Erythroblast (primary cell): ENCODE measurements at regions not wholly inside any gene's neighbourhood (a gene's known extent, or its start where the extent isn't known, plus 50 kb on each side); places are given as distances from the start of the nearest gene placed in this dataset.
A peak's percentile ranks its signal among the peaks of the same experiment; 100 is the strongest.

Experiments used
- DNase-seq, 2 experiments: peaks; one replicate each; lab custom pipeline; 2025; lab: John Stamatoyannopoulos, UW
- GATA1 ChIP-seq: IDR thresholded peaks from 2 replicates; pipeline ENCODE4 v1.6.1; 2011; ENCODE audit warnings: low read depth, mild to moderate bottlenecking, control low read depth, low read length, moderate library complexity
- POLR2A ChIP-seq: IDR thresholded peaks from 2 replicates; pipeline ENCODE4 v1.6.1; 2011; ENCODE audit warnings: mild to moderate bottlenecking, low read length

DNA sequence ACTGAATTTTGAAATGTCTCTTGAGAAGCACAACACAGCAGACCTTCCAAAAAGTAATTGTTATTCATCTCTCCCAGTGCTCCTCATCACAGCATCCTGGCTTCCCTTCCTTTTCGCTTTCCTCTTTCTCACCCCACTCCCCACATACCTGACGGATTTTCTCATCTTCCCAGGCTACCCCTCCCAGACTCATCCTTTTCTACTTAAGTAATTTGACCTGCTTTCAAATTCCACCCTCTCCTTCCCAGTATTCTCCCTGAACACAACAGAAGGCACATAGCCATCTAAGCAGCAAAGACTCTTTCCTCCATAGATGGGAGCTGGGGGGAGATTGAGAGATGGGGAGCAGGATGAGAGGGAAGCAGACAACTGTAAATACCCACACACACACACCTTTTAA, 187.1 kb upstream of the STT3B start:
- TF ChIP-seq POLR2A (no peak), GATA1 (no peak)
- DNase-seq: no peak

DNA sequence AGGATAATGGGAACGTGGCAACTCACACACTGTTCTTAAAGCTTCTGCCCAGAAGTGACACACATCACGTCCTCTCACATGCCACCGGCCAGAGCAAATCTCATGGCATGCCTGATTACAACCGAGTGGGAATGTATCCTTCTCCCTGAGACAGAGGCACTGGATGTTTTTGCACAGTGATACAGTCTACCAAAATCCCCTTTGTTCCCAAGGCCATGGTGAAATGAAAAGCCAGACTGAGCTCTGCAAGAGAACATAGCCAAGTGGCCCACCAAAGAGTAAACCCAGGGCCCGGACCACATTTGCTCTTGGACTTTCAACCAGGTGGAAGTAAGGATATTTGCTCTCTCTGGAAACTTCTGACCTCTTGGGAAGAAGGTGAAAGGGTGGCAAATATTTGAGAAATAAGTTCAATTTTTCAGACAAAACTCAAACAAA, 186.2 kb upstream of the STT3B start:
- no peak for TF ChIP-seq POLR2A
- no peak for TF ChIP-seq GATA1
- DNase-seq: no peak

DNA sequence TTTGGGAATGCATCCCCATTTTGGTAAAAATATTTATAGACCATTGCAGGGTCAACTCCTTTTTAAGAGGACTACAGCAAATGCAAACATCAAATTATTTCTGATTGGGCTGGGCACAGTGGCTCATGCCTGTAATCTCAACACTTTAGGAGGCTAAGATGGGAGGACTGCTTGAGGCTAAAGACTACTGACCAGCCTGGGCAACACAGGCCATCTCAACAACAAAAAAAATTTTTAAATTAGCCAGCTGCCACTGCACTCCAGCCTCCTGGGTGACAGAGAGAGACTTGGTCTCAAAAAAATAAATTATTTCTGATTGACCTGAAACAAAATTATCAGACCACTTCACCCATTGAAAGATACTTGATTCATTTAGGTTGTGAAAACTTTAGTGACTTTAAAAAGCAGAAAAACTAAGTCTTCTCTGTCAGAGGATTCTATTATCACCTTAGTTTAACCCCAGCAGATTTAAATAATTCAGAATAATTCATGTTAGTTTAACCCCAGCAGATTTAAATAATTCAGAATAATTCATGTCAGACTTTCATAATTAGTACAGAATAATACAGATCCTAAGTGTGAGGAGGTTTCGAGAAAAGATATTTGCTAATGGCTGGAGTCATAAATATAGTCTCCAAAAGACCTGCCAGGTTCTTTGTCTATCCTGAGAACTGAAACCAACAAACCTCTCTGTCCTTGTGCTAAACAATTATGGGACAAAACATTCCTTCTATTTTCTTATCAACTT, 183.6 kb upstream of the STT3B start:
- no peak for DNase-seq
- TF ChIP-seq POLR2A (no peak), GATA1 (no peak)

DNA sequence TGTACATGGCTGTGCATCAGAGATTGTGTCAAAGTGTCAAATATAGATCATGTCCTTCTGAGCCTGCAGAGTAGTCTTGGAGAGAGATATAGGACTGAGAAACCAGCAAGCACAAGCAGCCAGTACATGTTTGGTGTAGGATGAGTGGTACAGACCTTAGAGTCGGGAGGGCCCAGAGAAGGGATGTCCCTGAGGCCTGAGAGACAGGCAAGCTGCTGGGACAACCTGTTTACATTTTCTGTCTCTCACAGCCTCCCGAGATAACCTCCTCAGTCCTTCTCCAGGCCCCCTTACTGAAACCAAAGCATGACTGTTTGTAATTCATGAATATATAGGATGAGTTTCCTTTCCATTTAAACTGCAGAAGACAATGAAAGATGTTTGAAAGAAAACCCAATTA, 182.4 kb upstream of the STT3B start:
- TF ChIP-seq POLR2A (no peak), GATA1 (no peak)
- no peak for DNase-seq

DNA sequence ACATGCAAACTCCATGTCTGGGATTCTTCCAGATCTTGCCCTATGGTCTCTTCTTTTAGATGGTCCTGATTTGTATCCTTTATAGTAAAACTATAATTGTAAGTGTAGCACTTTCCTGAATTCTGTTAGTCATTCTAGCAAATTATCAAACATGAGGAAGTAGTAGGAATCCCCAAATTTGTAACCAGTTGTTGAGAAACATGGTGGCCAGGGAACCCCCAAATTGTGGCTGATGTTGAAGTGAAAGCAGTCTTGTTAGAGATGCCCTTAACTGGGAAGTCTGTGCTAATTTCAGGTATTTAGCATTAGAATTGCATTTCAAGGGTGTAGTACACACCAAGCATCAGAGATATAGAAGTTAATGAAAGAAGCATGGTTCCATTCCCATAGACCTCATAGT, 180.4 kb upstream of the STT3B start:
- DNase-seq: no peak
- TF ChIP-seq POLR2A (no peak), GATA1 (no peak)

DNA sequence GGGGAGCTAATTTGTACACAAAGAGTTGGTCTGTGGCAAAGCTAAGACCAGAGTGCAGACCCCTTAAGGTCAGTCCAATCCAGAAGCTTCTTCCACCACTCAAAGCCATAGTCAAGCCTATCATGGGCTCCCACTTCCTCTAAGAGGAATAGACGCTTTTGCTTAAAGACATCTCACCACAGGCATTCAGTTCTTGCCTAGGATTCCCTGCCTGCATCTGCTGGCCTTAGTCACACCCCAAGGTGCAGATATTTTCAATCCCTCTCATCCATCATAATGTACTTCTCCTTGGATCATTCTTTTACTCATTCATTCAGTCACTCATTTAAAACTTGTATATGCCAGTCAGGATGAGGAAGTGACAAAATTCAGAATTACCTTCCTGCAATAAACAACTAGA, 179.6 kb upstream of the STT3B start:
- no peak for TF ChIP-seq POLR2A
- TF ChIP-seq GATA1: no peak
- DNase-seq: no peak

DNA sequence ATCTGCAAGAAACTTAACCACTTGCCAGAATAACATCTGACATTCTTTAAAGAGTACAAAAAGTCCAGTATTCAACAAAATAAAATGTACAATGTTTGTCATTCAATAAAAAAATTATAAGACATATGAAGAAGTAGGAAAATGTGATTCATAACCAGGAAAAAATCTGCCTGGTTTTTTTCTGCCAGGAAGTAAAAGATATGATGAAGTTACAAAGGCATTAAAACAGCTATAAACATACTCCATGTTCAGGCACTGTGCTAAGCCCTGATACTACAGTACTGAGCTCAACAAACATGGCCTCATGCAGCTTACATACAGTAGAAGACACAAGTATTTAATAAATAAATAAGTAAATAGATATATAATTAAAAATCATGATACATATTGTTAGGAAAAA, 178.4 kb upstream of the STT3B start:
- no peak for DNase-seq
- TF ChIP-seq POLR2A (no peak), GATA1 (no peak)

DNA sequence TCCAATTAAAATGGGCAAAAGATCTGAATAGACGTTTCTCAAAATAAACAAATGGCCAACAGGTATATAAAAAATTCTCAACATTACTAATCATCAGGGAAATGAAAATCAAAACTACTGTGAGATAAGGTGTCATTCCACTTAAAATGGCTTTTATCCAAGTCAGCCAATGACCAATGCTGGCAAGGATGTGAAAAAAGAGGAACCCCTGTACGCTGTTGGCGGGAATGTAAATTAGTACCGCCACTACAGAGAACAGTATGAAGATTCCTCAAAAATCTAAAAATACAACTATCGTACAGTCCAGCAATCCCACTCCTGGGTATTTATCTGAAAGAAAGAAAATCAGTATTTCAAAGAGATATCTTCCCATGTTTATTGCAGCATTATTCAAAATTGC, 176.9 kb upstream of the STT3B start:
- DNase-seq: no peak
- TF ChIP-seq POLR2A (no peak), GATA1 (no peak)

DNA sequence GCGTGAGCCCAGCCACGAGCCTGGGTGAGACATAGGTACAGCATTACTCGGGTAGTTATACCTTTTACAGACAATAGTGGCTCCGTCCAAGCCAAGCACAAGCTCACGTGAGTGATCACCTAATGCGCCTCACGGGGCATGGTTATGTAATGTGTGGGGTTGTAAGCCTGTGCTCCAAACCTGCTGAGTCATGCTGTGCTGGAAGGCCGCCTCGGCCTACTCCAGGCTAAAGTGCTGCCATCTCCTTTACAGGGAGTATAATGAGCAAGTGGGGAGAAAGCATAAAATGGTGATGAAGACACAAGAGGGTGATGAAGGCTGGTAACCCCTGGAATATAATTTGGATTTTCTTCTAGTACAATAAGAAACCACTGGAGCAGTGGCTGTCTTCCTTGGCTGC, 175.8 kb upstream of the STT3B start:
- TF ChIP-seq POLR2A (no peak), GATA1 (no peak)
- peak; percentile 67 to 69 for DNase-seq

DNA sequence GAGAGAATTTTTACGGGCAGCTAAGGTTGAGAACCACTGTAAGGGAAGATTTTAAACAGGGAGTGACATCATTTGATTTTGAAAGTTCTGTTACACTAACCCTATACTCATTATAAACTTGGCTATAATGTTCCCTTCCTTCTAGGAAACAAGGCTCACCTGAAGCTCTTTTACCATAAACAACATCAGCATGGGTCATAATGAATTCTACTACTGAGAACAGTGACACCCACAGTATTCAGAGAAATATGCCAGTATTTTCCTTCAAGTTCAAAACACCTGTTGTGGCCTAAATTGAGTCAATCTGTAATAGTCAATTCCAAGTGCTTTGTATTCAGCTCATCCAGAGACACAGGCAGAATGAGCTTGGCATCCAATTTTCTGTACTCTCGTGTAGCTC, 175.3 kb upstream of the STT3B start:
- TF ChIP-seq GATA1: no peak
- no peak for TF ChIP-seq POLR2A
- no peak for DNase-seq

DNA sequence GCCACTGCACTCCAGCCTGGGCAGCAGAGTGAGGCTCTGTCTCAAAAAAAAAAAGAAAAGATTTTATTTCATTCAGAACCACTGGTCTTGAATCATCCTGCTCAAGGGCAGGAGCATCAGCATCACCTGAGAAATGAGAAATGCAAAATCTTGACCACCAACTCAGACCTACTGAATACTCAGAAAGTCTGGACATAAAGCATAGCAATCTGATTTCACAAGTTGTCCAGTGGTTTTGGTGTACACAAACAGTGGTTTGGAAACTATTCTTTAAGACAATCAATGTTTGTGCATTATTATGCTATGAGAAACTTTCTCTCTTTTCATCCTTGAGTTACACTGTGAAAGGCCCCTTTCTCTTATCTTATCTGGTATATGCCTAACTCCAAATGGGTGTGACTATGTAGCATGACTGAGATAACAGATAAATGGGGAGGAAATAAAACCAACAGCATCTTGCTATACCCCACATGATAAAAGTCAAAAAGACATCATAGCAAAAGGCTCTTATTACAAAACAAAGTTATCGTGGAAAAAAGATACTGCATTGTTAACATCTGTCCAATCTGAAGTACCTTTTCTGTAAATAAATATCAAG, 174.2 kb upstream of the STT3B start:
- no peak for TF ChIP-seq POLR2A
- TF ChIP-seq GATA1: no peak
- peak; percentile 14 to 53 for DNase-seq

DNA sequence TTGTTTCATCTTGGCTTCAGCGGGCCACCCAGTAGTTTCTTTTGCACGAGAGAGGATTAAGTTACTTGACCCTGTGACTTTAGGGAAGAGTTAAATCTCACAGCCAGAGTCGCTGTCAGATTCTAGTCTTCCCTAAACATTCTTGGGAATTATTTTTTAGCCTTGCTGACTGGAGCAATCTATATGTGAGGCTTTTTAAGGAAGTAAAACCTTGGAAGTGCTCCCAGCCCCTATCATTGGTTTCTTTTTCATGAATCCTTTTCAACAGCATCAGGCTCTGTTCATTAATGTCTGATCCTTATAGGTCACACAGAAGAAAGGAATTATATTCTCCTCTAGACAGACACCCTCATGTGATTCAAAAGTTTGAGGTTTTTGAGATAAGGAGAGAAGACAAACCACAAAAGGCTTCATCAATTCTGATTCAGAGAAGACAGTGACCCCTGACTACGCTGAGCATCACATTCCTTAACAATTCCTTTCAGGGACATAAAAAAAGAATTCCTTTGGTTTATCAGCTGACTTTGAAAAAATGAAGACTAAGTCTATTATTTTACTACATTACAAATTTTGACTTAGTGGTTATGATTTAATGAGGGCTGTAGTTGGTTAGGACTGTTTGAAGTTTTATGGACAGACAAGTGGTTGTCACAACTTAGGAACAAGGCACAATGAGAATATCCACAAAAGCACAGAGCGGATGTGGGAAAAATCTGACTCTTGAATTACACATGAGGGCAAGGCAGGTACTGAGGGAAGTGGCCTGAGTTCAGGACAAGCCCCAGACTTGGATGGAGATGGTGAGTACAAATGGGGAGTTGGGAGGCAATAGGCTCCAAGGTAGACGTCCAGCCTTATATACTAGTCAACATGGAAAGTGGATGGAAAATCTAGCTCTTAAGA, 171.1 kb upstream of the STT3B start:
- DNase-seq: no peak
- TF ChIP-seq GATA1: no peak
- TF ChIP-seq POLR2A: no peak

DNA sequence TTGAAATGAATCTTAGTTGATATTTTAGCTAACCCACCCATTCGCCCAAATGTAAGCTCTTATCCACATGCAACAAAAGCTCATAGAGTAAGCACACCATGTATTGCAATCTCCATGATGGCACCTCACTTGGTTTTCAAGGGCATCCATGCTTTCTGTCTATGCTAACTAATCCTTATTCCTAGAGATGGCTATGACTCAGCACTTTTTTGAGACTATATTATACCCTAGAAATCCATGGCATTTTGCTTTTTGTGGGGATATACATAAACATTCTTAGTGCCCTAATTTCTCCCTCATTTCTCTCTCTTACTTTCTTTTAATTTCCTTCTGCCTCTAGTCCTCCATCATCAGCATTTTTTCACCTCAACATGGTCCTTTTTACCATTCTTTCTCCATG, 168.5 kb upstream of the STT3B start:
- TF ChIP-seq POLR2A (no peak), GATA1 (no peak)
- no peak for DNase-seq

DNA sequence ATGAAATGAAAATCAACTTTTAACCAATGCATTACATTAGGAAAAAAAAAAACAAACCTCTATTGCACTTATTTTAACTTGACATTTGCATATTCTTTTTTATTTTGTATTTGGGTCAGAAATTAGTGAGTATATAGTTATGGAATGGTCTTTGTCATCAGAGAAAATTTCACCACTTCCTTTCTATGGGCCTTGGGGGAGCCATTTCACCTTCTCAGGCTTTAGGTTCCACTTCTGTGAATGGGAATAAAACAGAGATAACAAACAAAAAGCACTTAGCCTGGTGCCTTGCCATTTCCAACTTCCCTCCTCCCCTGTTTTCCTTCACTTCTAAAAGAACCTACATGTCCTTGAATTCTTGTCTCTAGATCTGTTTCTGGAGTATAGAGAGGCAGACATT, 168.0 kb upstream of the STT3B start:
- no peak for DNase-seq
- TF ChIP-seq POLR2A (no peak), GATA1 (no peak)
